T-helper 1 cell treated with Interleukin-12 subunit alpha and Interleukin-12 subunit beta and Interleukin-4 antibody, amounts not matched to agents 30 μg/mL and 1 μg/mL, for 36 hours (primary cell): ENCODE measurements at regions not wholly inside any gene's neighbourhood (a gene's known extent, or its start where the extent isn't known, plus 50 kb on each side); places are given as distances from the start of the nearest gene placed in this dataset.
"Not testable (repeated sequence)": the region's sequence is repeated elsewhere in the genome, so short reads cannot be mapped to it uniquely, and the experiment has no call there.

Source experiments
- H3K27ac Mint-ChIP-seq: one replicate; pipeline ENCODE4 v1.8.0; 2021; ENCODE audit warnings: mild to moderate bottlenecking, mixed read lengths
- H3K27me3 Mint-ChIP-seq: one replicate; pipeline ENCODE4 v1.8.0; 2021; ENCODE audit warnings: low read depth, mixed read lengths
- H3K36me3 Mint-ChIP-seq: one replicate; pipeline ENCODE4 v1.8.0; 2021; ENCODE audit warnings: low read depth, mixed read lengths
- H3K4me1 Mint-ChIP-seq: one replicate; pipeline ENCODE4 v1.8.0; 2021; ENCODE audit warnings: low read depth, mixed read lengths
- H3K4me3 Mint-ChIP-seq: one replicate; pipeline ENCODE4 v1.8.0; 2021; ENCODE audit warnings: mild to moderate bottlenecking, moderate library complexity, mixed read lengths
- H3K9me3 Mint-ChIP-seq: one replicate; pipeline ENCODE4 v1.8.0; 2021; ENCODE audit warnings: mixed read lengths

GRCh38 chr9:88837731-88838130 lies 153.5 kb upstream of the S1PR3 start:
- H3K9me3 Mint-ChIP-seq: no peaks in the 10 kb centered on the region
- H3K27me3 Mint-ChIP-seq: peaks cover 52% of the 10 kb centered on the region
- H3K4me1 Mint-ChIP-seq: peaks cover 10% of the 10 kb centered on the region
- H3K4me3 Mint-ChIP-seq: no peak overlapping the region
- no peaks in the 10 kb centered on the region for H3K36me3 Mint-ChIP-seq
- H3K27ac Mint-ChIP-seq: no peak overlapping the region

GRCh38 chr9:88849878-88850277 lies 141.4 kb upstream of the S1PR3 start:
- H3K9me3 Mint-ChIP-seq, H3K4me3 Mint-ChIP-seq, H3K27ac Mint-ChIP-seq, H3K36me3 Mint-ChIP-seq, H3K4me1 Mint-ChIP-seq: not testable (repeated sequence)
- peaks cover 22% of the 10 kb centered on the region for H3K27me3 Mint-ChIP-seq

- Mint-ChIP-seq H3K27me3 (peaks cover 23% of the 10 kb centered on the region), H3K4me3 (no peak overlapping the region), H3K9me3 (peaks cover 17% of the 10 kb centered on the region), H3K4me1 (no peaks in the 10 kb centered on the region), H3K27ac (no peak overlapping the region), H3K36me3 (no peaks in the 10 kb centered on the region)
Observed at GRCh38 chr9:88852794-88853193, 138.5 kb upstream of the S1PR3 start.

- H3K36me3 Mint-ChIP-seq: no peaks in the 10 kb centered on the region
- H3K27me3 Mint-ChIP-seq: peaks cover 7% of the 10 kb centered on the region
- no peaks in the 10 kb centered on the region for H3K4me1 Mint-ChIP-seq
- no peak overlapping the region for H3K27ac Mint-ChIP-seq
- H3K9me3 Mint-ChIP-seq: peaks cover 3% of the 10 kb centered on the region
- H3K4me3 Mint-ChIP-seq: no peak overlapping the region
Observed at GRCh38 chr9:88870627-88871026, 120.6 kb upstream of the S1PR3 start.

- no peaks in the 10 kb centered on the region for H3K4me1 Mint-ChIP-seq
- H3K27ac Mint-ChIP-seq: no peak overlapping the region
- no peaks in the 10 kb centered on the region for H3K9me3 Mint-ChIP-seq
- H3K27me3 Mint-ChIP-seq: peaks cover 7% of the 10 kb centered on the region
- H3K4me3 Mint-ChIP-seq: no peak overlapping the region
- H3K36me3 Mint-ChIP-seq: no peaks in the 10 kb centered on the region
Observed at GRCh38 chr9:88871669-88872068, 119.6 kb upstream of the S1PR3 start.

- H3K4me3 Mint-ChIP-seq: no peak overlapping the region
- H3K36me3 Mint-ChIP-seq: no peaks in the 10 kb centered on the region
- H3K27ac Mint-ChIP-seq: no peak overlapping the region
- no peaks in the 10 kb centered on the region for H3K4me1 Mint-ChIP-seq
- peaks cover 1% of the 10 kb centered on the region for H3K27me3 Mint-ChIP-seq
- H3K9me3 Mint-ChIP-seq: no peaks in the 10 kb centered on the region
Observed at GRCh38 chr9:88872192-88872946, 118.9 kb upstream of the S1PR3 start.

GRCh38 chr9:88873635-88874034 lies 117.6 kb upstream of the S1PR3 start:
- Mint-ChIP-seq H3K27me3 (no peaks in the 10 kb centered on the region), H3K9me3 (no peaks in the 10 kb centered on the region), H3K4me3 (no peak overlapping the region), H3K36me3 (no peaks in the 10 kb centered on the region), H3K27ac (no peak overlapping the region), H3K4me1 (no peaks in the 10 kb centered on the region)

GRCh38 chr9:88874391-88874790 lies 116.9 kb upstream of the S1PR3 start:
- Mint-ChIP-seq H3K27me3 (no peaks in the 10 kb centered on the region), H3K36me3 (no peaks in the 10 kb centered on the region), H3K4me3 (no peak overlapping the region), H3K27ac (no peak overlapping the region), H3K9me3 (no peaks in the 10 kb centered on the region), H3K4me1 (no peaks in the 10 kb centered on the region)

GRCh38 chr9:88875400-88876120 lies 115.7 kb upstream of the S1PR3 start:
- H3K27me3 Mint-ChIP-seq: no peaks in the 10 kb centered on the region
- no peaks in the 10 kb centered on the region for H3K4me1 Mint-ChIP-seq
- no peak overlapping the region for H3K27ac Mint-ChIP-seq
- H3K36me3 Mint-ChIP-seq: no peaks in the 10 kb centered on the region
- no peak overlapping the region for H3K4me3 Mint-ChIP-seq
- no peaks in the 10 kb centered on the region for H3K9me3 Mint-ChIP-seq

- Mint-ChIP-seq H3K36me3 (no peaks in the 10 kb centered on the region), H3K4me3 (no peak overlapping the region), H3K27ac (no peak overlapping the region)
Observed at GRCh38 chr9:88880199-88880598, 111.1 kb upstream of the S1PR3 start.

GRCh38 chr9:88884291-88884690 lies 107.0 kb upstream of the S1PR3 start:
- not testable (repeated sequence) for H3K4me1 Mint-ChIP-seq, H3K4me3 Mint-ChIP-seq, H3K27ac Mint-ChIP-seq, H3K9me3 Mint-ChIP-seq, H3K27me3 Mint-ChIP-seq, H3K36me3 Mint-ChIP-seq

More at GRCh38 chr9:88880199-88880598, 111.1 kb upstream of the S1PR3 start:
- Mint-ChIP-seq H3K27me3 (no peaks in the 10 kb centered on the region), H3K9me3 (peaks cover 6% of the 10 kb centered on the region), H3K4me1 (no peaks in the 10 kb centered on the region)

GRCh38 chr9:88886762-88887161 lies 104.5 kb upstream of the S1PR3 start:
- H3K27ac Mint-ChIP-seq, H3K27me3 Mint-ChIP-seq, H3K36me3 Mint-ChIP-seq: not testable (repeated sequence)

GRCh38 chr9:88889386-88889785 lies 101.9 kb upstream of the S1PR3 start:
- Mint-ChIP-seq H3K9me3 (no peaks in the 10 kb centered on the region), H3K27me3 (peaks cover 9% of the 10 kb centered on the region), H3K4me1 (no peaks in the 10 kb centered on the region), H3K27ac (no peak overlapping the region), H3K4me3 (no peak overlapping the region), H3K36me3 (no peaks in the 10 kb centered on the region)

More at GRCh38 chr9:88886762-88887161, 104.5 kb upstream of the S1PR3 start:
- H3K4me1 Mint-ChIP-seq, H3K4me3 Mint-ChIP-seq, H3K9me3 Mint-ChIP-seq: not testable (repeated sequence)

- Mint-ChIP-seq H3K4me1 (no peaks in the 10 kb centered on the region), H3K27me3 (peaks cover 9% of the 10 kb centered on the region), H3K9me3 (no peaks in the 10 kb centered on the region), H3K27ac (no peak overlapping the region), H3K4me3 (no peak overlapping the region), H3K36me3 (no peaks in the 10 kb centered on the region)
Observed at GRCh38 chr9:88890546-88890945, 100.7 kb upstream of the S1PR3 start.

GRCh38 chr9:88891040-88891439 lies 100.2 kb upstream of the S1PR3 start:
- Mint-ChIP-seq H3K9me3 (no peaks in the 10 kb centered on the region), H3K4me3 (no peak overlapping the region), H3K27me3 (peaks cover 5% of the 10 kb centered on the region), H3K27ac (no peak overlapping the region), H3K4me1 (no peaks in the 10 kb centered on the region), H3K36me3 (no peaks in the 10 kb centered on the region)
